Right lobe of liver (tissue), 6 donors: ENCODE measurements at regions not wholly inside any gene's neighbourhood (a gene's known extent, or its start where the extent isn't known, plus 50 kb on each side); places are given as distances from the start of the nearest gene placed in this dataset.

ENCODE experiments used
- ATAC-seq, 4 donors: fragments of 200-7000 bp; cut with Tn5 transposase; one replicate each; pipeline ENCODE4 v1.9.1; 2020; ENCODE audit warnings: mild to moderate bottlenecking in 4 of 4, moderate library complexity in 4 of 4
- DNase-seq, 3 donors: peaks; one replicate each; pipeline ENCODE4 v3.0.0-alpha.2; 2020
- H3K27ac ChIP-seq, 3 donors: fragments of 200-600 bp; one replicate each; pipeline ENCODE4 v1.8.0; 2022
- H3K27me3 ChIP-seq, 2 donors: fragments of 200-600 bp; one replicate each; pipeline ENCODE4 v1.8.0; 2022
- H3K36me3 ChIP-seq, 4 donors: fragments of 200-600 bp; sonication (generic) in 1 of 4; one replicate each; pipeline versions ENCODE4 v1.5.1 to v1.8.0; 2017 to 2022; ENCODE audit warnings: control low read depth in 1 of 4
- H3K4me1 ChIP-seq, 4 donors: fragments of 200-600 bp; sonication (generic) in 1 of 4; one replicate each; pipeline versions ENCODE4 v1.5.1 to v1.8.0; 2017 to 2022; ENCODE audit warnings: control low read depth in 1 of 4
- H3K4me3 ChIP-seq, 3 donors: fragments of 200-600 bp; one replicate each; pipeline ENCODE4 v1.8.0; 2022
- H3K9me3 ChIP-seq, 4 donors: fragments of 200-600 bp; sonication (generic) in 1 of 4; one replicate each; pipeline versions ENCODE4 v1.5.1 to v1.8.0; 2017 to 2022; ENCODE audit warnings: control low read depth in 1 of 4
- CTCF ChIP-seq, 4 donors: fragments of 200-600 bp in 3 of 4; fragments of 450-650 bp in 1 of 4; IDR thresholded peaks; one replicate each; pipeline versions ENCODE4 v1.5.1 to v1.8.0; 2016 to 2022; ENCODE audit warnings: antibody characterized with exemption in 4 of 4, mild to moderate bottlenecking in 2 of 4
- POLR2A ChIP-seq: fragments of 450-650 bp; IDR thresholded peaks from one replicate; pipeline ENCODE4 v1.6.1; 2017; ENCODE audit warnings: antibody characterized with exemption, mild to moderate bottlenecking
- WGBS: methylation state at CpG from one replicate; pipeline ENCODE4 v1.1.6; 2018; ENCODE audit warnings: low coverage, low lambda C conversion rate; ENCODE audit not compliant: insufficient coverage; ENCODE audit errors: missing lambda C conversion rate; 5-methylcytosine and 5-hydroxymethylcytosine counted together
- intact Hi-C, 2 donors: fragments of 100-400 bp; cut with DNase I; formaldehyde crosslinking; loops; one replicate each; pipeline versions ENCODE4 v1.11.2 to v1.14.1; 2022
- donor health status: DM: no; HTN: yes; CAD: no.
- donor health status: DM: no; HTN: no; CAD: no.
- donor health status: DM: no; HTN: no; CAD: no.
- donor health status: DM: no; HTN: yes; CAD: no.
- donor health status: DM: no; HTN: yes; CAD: no.

DNA sequence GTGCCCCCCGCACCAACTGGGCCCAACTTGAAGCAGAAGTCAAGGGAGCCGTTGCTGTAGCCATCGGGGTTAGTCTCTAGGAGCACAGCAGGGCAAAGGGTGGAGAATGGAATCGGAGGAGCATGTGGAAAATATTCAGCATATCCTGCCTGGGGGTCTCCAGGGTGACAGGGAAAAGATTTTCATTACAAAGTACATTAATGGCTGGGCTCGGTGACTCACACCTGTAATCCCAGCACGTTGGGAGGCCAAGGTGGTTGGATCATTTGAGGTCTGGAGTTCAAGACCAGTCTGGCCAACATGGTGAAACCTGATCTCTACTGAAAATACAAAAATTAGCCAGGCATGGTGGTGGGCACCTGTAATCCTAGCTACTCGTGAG is 53.8 kb upstream of the ABLIM1 start:
- H3K4me3 ChIP-seq = no peak overlapping the region
- ATAC-seq = no peak
- no peak for DNase-seq
- no peaks in the 10 kb centered on the region for H3K9me3 ChIP-seq
- no peak overlapping the region for H3K27ac ChIP-seq
- H3K36me3 ChIP-seq = no peaks in the 10 kb centered on the region
- 89% methylated on average over 6 of the region's 7 CpGs for WGBS
- no peaks in the 10 kb centered on the region for H3K4me1 ChIP-seq
- H3K27me3 ChIP-seq = no peaks in the 10 kb centered on the region
- TF ChIP-seq POLR2A = no peak
- no peak for TF ChIP-seq CTCF (IDR thresholded peaks at IDR 0.05)
- intact Hi-C loops = no loop called here

- no peak for DNase-seq
- Histone ChIP-seq H3K27ac (no peak overlapping the region), H3K36me3 (no peaks in the 10 kb centered on the region), H3K4me1 (peaks cover 0 to 4% (median 2%) of the 10 kb centered on the region in 4 donors), H3K9me3 (no peaks in the 10 kb centered on the region), H3K27me3 (no peaks in the 10 kb centered on the region), H3K4me3 (no peak overlapping the region)
- 56% methylated on average over 5 of the region's 5 CpGs for WGBS
- no peak for ATAC-seq
- intact Hi-C loops = no loop called here
- no peak for TF ChIP-seq CTCF (IDR thresholded peaks at IDR 0.05)
- no peak for TF ChIP-seq POLR2A
Observed at GRCh38 chr10:114713525-114714090, 55.5 kb upstream of the ABLIM1 start.

DNA sequence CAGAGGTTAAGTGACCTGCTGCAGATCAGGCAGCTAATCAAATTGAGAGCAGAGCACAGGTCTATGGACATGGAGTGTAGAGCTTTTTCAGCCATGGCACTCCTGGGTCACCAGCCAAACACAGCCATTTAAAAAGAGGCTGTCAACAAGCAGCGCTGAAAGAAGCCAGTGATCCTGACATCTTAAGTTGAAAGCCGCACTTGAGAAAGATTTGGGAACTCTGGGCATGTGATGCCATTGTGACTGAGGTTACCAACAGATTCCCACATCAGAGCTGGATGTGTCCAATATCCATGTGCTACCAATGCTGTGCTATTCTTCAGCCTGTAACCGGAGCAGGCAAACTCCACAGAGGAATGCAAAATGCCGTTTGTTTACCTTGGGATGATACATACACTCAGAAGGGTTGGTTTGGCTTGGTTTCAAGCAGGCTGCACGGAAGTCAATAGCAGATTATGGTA is 56.2 kb upstream of the ABLIM1 start:
- DNase-seq (no peak), ATAC-seq (no peak)
- H3K9me3 ChIP-seq = no peaks in the 10 kb centered on the region
- 62% methylated on average over 4 of the region's 5 CpGs for WGBS
- peaks cover 0 to 10% (median 2%) of the 10 kb centered on the region in 4 donors for H3K4me1 ChIP-seq
- no peaks in the 10 kb centered on the region for H3K36me3 ChIP-seq
- no peaks in the 10 kb centered on the region for H3K27me3 ChIP-seq
- no peak overlapping the region for H3K27ac ChIP-seq
- intact Hi-C loops = no loop called here
- H3K4me3 ChIP-seq = no peak overlapping the region
- no peak for TF ChIP-seq POLR2A
- TF ChIP-seq CTCF (IDR thresholded peaks at IDR 0.05) = no peak

DNA sequence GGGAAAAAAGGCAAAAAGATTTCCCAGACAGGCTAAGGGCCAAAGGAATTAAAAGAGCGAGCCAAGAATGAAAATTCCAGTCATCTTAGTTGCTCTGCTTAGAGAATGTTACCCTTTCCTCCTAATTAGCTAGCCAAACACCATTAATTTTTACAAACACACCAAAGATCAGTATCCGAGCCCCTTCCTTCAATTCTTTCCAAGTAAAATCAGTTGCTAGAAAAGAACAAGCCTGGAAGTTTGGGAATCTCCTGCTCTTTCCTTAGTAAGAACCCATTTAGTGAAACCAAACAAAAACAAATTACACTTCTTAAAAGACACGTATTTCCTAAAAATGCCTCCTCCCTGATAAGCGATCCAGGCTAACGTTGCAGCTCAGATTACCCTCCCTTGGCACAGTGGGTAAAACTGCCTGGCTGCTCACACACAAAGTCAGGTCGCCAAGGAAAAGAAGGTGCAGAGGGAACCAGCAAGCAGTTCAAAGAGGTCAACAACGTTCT is 57.1 kb upstream of the ABLIM1 start:
- no peak for TF ChIP-seq POLR2A
- no peak for TF ChIP-seq CTCF (IDR thresholded peaks at IDR 0.05)
- intact Hi-C loops = no loop called here
- 36% methylated on average over 7 of the region's 7 CpGs for WGBS
- ATAC-seq (no peak), DNase-seq (no peak)
- Histone ChIP-seq H3K4me3 (no peak overlapping the region), H3K9me3 (no peaks in the 10 kb centered on the region), H3K27me3 (no peaks in the 10 kb centered on the region), H3K36me3 (no peaks in the 10 kb centered on the region), H3K4me1 (peaks cover 0 to 16% (median 6%) of the 10 kb centered on the region in 4 donors), H3K27ac (no peak overlapping the region)
